ENCODE measurements at regions not wholly inside any gene's neighbourhood (a gene's known extent, or its start where the extent isn't known, plus 50 kb on each side); places are given as distances from the start of the nearest gene placed in this dataset.
"Not testable (repeated sequence)": the region's sequence is repeated elsewhere in the genome, so short reads cannot be mapped to it uniquely, and the experiment has no call there.

- intact Hi-C loops (cut with DNase I) = no loop called here
- H3K9me3 ChIP-seq = no peaks in the 10 kb centered on the region
- H3K36me3 ChIP-seq = no peaks in the 10 kb centered on the region
- no peak for TF ChIP-seq POLR2A (IDR thresholded peaks at IDR 0.05)
- no peak for TF ChIP-seq CTCF (IDR thresholded peaks at IDR 0.05)
- H3K27ac ChIP-seq = no peak overlapping the region
- no peaks in the 10 kb centered on the region for H3K27me3 ChIP-seq
- no peak for ATAC-seq
- H3K4me3 ChIP-seq = no peak overlapping the region
- no peaks in the 10 kb centered on the region for H3K4me1 ChIP-seq
- DNase-seq = no peak
Observed at GRCh38 chr13:79851318-79851717, 370.4 kb downstream of the NDFIP2 start.

GRCh38 chr13:79847882-79848592 is 367.1 kb downstream of the NDFIP2 start:
- DNase-seq = no peak

GRCh38 chr13:79846386-79846785 is 365.4 kb downstream of the NDFIP2 start:
- DNase-seq (no peak), ATAC-seq (no peak)
- H3K36me3 ChIP-seq = no peaks in the 10 kb centered on the region
- no peaks in the 10 kb centered on the region for H3K27me3 ChIP-seq
- no peaks in the 10 kb centered on the region for H3K4me1 ChIP-seq
- intact Hi-C loops (cut with DNase I) = no loop called here
- H3K27ac ChIP-seq = no peak overlapping the region
- 78 to 83% (median 79%) methylated on average over 4 of the region's 4 CpGs for WGBS, 4 donors
- H3K4me3 ChIP-seq = no peak overlapping the region
- TF ChIP-seq CTCF (IDR thresholded peaks at IDR 0.05) (no peak), POLR2A (IDR thresholded peaks at IDR 0.05) (no peak)
- H3K9me3 ChIP-seq = no peaks in the 10 kb centered on the region

More at GRCh38 chr13:79847882-79848592, 367.1 kb downstream of the NDFIP2 start:
- no peaks in the 10 kb centered on the region for H3K27me3 ChIP-seq
- no peak for ATAC-seq
- H3K27ac ChIP-seq = no peak overlapping the region
- intact Hi-C loops (cut with DNase I) = no loop called here
- WGBS, 4 donors = 62 to 70% (median 65%) methylated on average over 5 of the region's 5 CpGs
- no peak for TF ChIP-seq POLR2A (IDR thresholded peaks at IDR 0.05)
- no peak for TF ChIP-seq CTCF (IDR thresholded peaks at IDR 0.05)
- H3K9me3 ChIP-seq = no peaks in the 10 kb centered on the region
- no peak overlapping the region for H3K4me3 ChIP-seq
- H3K4me1 ChIP-seq = no peaks in the 10 kb centered on the region
- no peaks in the 10 kb centered on the region for H3K36me3 ChIP-seq

- Histone ChIP-seq H3K27me3 (no peaks in the 10 kb centered on the region), H3K27ac (no peak overlapping the region), H3K9me3 (no peaks in the 10 kb centered on the region), H3K36me3 (no peaks in the 10 kb centered on the region), H3K4me3 (no peak overlapping the region), H3K4me1 (peaks cover 0 to 3% (median 0%) of the 10 kb centered on the region in 12 donors)
- no peak for DNase-seq
- TF ChIP-seq CTCF (IDR thresholded peaks at IDR 0.05) = no peak
- no peak for TF ChIP-seq POLR2A (IDR thresholded peaks at IDR 0.05)
- intact Hi-C loops (cut with DNase I) = no loop called here
- 72 to 78% (median 75%) methylated on average over 3 of the region's 3 CpGs for WGBS, 4 donors
- no peak for ATAC-seq
Observed at GRCh38 chr13:79837741-79838450, 356.9 kb downstream of the NDFIP2 start.

- ATAC-seq; H3K27me3 ChIP-seq; H3K36me3 ChIP-seq; H3K9me3 ChIP-seq; H3K27ac ChIP-seq; intact Hi-C loops (cut with DNase I); H3K4me3 ChIP-seq; DNase-seq; H3K4me1 ChIP-seq: not testable (repeated sequence)
- 51 to 74% (median 65%) methylated on average over 2 of the region's 2 CpGs for WGBS, 4 donors
Observed at GRCh38 chr13:79836121-79836520, 355.2 kb downstream of the NDFIP2 start.

Data from heart left ventricle (tissue), 16 donors.